ENCODE measurements at regions not wholly inside any gene's neighbourhood (a gene's known extent, or its start where the extent isn't known, plus 50 kb on each side); places are given as distances from the start of the nearest gene placed in this dataset.

DNA sequence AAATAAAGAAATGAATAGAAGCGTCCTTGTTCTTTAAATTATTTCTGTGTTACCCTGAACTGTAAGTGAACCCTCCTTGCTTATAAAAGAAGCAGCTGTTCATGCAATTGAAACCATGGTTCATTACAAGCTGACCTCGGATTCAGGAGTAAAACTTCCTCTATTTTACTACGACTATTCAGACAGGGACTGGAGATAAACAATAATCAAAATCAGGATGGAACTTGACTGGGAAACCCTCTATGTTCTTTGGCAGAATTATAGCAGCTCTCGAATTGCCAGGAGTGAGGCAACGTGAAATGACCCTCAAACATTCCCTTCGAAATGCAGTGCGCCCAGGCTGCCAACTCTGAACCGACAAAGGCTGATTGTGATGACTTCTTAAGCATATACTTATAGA is 172.1 kb downstream of the CYP26A1 start:
- TF ChIP-seq TCF7L2 (IDR thresholded peaks at IDR 0.05; ENCODE audit: borderline replicate concordance, extremely low read depth, insufficient read depth, insufficient read length) (no peak), POLR2A (IDR thresholded peaks at IDR 0.05; ENCODE audit: borderline replicate concordance, extremely low read depth, insufficient read depth, insufficient read length) (no peak), EZH2 (IDR thresholded peaks at IDR 0.05) (no peak), JUND (IDR thresholded peaks at IDR 0.05) (no peak), CBX3 (IDR thresholded peaks at IDR 0.05; ENCODE audit: low read depth) (no peak)
- TF ChIP-seq, protein P1, sequence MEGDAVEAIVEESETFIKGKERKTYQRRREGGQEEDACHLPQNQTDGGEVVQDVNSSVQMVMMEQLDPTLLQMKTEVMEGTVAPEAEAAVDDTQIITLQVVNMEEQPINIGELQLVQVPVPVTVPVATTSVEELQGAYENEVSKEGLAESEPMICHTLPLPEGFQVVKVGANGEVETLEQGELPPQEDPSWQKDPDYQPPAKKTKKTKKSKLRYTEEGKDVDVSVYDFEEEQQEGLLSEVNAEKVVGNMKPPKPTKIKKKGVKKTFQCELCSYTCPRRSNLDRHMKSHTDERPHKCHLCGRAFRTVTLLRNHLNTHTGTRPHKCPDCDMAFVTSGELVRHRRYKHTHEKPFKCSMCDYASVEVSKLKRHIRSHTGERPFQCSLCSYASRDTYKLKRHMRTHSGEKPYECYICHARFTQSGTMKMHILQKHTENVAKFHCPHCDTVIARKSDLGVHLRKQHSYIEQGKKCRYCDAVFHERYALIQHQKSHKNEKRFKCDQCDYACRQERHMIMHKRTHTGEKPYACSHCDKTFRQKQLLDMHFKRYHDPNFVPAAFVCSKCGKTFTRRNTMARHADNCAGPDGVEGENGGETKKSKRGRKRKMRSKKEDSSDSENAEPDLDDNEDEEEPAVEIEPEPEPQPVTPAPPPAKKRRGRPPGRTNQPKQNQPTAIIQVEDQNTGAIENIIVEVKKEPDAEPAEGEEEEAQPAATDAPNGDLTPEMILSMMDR (IDR thresholded peaks at IDR 0.05 in 2 of 3, conservative IDR thresholded peaks at IDR 0.05 in 1 of 3; ENCODE audit: borderline replicate concordance in 1 of 3, insufficient read depth in 1 of 3, low read depth in 2 of 3, low read length in 2 of 3) = no peak
- TF ChIP-seq, protein P2, sequence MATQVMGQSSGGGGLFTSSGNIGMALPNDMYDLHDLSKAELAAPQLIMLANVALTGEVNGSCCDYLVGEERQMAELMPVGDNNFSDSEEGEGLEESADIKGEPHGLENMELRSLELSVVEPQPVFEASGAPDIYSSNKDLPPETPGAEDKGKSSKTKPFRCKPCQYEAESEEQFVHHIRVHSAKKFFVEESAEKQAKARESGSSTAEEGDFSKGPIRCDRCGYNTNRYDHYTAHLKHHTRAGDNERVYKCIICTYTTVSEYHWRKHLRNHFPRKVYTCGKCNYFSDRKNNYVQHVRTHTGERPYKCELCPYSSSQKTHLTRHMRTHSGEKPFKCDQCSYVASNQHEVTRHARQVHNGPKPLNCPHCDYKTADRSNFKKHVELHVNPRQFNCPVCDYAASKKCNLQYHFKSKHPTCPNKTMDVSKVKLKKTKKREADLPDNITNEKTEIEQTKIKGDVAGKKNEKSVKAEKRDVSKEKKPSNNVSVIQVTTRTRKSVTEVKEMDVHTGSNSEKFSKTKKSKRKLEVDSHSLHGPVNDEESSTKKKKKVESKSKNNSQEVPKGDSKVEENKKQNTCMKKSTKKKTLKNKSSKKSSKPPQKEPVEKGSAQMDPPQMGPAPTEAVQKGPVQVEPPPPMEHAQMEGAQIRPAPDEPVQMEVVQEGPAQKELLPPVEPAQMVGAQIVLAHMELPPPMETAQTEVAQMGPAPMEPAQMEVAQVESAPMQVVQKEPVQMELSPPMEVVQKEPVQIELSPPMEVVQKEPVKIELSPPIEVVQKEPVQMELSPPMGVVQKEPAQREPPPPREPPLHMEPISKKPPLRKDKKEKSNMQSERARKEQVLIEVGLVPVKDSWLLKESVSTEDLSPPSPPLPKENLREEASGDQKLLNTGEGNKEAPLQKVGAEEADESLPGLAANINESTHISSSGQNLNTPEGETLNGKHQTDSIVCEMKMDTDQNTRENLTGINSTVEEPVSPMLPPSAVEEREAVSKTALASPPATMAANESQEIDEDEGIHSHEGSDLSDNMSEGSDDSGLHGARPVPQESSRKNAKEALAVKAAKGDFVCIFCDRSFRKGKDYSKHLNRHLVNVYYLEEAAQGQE (IDR thresholded peaks at IDR 0.05; ENCODE audit: low read depth) = no peak
- TF ChIP-seq, protein P3, sequence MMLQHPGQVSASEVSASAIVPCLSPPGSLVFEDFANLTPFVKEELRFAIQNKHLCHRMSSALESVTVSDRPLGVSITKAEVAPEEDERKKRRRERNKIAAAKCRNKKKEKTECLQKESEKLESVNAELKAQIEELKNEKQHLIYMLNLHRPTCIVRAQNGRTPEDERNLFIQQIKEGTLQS (IDR thresholded peaks at IDR 0.05) = no peak

All from HCT116 (cell line).